HEK293 (cell line): ENCODE measurements at regions not wholly inside any gene's neighbourhood (a gene's known extent, or its start where the extent isn't known, plus 50 kb on each side); places are given as distances from the start of the nearest gene placed in this dataset.

Experiments used
- CTCF ChIP-seq: fragments of 450-650 bp; formaldehyde crosslinking; IDR thresholded peaks from 2 replicates; pipeline ENCODE4 v1.5.1; 2016; ENCODE audit warnings: missing biosample characterization, missing genetic modification characterization
- GLI4 ChIP-seq: fragments of 450-650 bp; formaldehyde crosslinking; IDR thresholded peaks from 2 replicates; pipeline ENCODE4 v1.5.1; 2016; ENCODE audit warnings: missing biosample characterization, missing genetic modification characterization
- REST ChIP-seq: fragments of 450-650 bp; formaldehyde crosslinking; IDR thresholded peaks from 2 replicates; pipeline ENCODE4 v1.5.1; 2016; ENCODE audit warnings: missing biosample characterization, missing genetic modification characterization
- SP2 ChIP-seq: fragments of 450-650 bp; formaldehyde crosslinking; IDR thresholded peaks from 2 replicates; pipeline ENCODE4 v1.5.1; 2016; ENCODE audit warnings: missing biosample characterization, missing genetic modification characterization
- ZNF175 ChIP-seq: fragments of 450-650 bp; formaldehyde crosslinking; IDR thresholded peaks from 2 replicates; pipeline ENCODE4 v1.5.1; 2016; ENCODE audit warnings: missing biosample characterization, missing genetic modification characterization
- ZNF18 ChIP-seq: fragments of 450-650 bp; formaldehyde crosslinking; IDR thresholded peaks from 2 replicates; pipeline ENCODE4 v1.5.1; 2016; ENCODE audit warnings: missing biosample characterization, missing genetic modification characterization
- ZNF23 ChIP-seq: fragments of 450-650 bp; formaldehyde crosslinking; IDR thresholded peaks from 2 replicates; pipeline ENCODE4 v1.5.1; 2016; ENCODE audit warnings: missing biosample characterization, missing genetic modification characterization, borderline replicate concordance
- ZNF274 ChIP-seq, 2 experiments: fragments of 200-500 bp in 1 of 2; fragments of 450-650 bp in 1 of 2; sonication (Bioruptor generic) in 1 of 2; formaldehyde crosslinking in 1 of 2; IDR thresholded peaks; 2 replicates each; pipeline versions ENCODE4 v1.5.1 to v1.6.1; 2014 to 2016; ENCODE audit warnings: borderline replicate concordance in 1 of 2, inconsistent platforms in 1 of 2, low read length in 1 of 2, missing biosample characterization in 1 of 2, missing genetic modification characterization in 1 of 2

GRCh38 chr6:9553002-9553401 lies 861.9 kb downstream of the TFAP2A start:
- no peak for TF ChIP-seq CTCF (tag by site-specific recombination)
- no peak for TF ChIP-seq ZNF18 (tag by site-specific recombination)
- TF ChIP-seq ZNF274 (IDR thresholded peaks at IDR 0.05; ENCODE audit: low read length), result no peak
- TF ChIP-seq ZNF274 (tag by site-specific recombination; IDR thresholded peaks at IDR 0.05; ENCODE audit: borderline replicate concordance), result no peak
- TF ChIP-seq GLI4, result no peak
- no peak for TF ChIP-seq SP2 (tag by site-specific recombination)
- no peak for TF ChIP-seq ZNF175 (tag by site-specific recombination)
- no peak for TF ChIP-seq ZNF23
- TF ChIP-seq REST (tag by site-specific recombination), result no peak
